ENCODE measurements at regions not wholly inside any gene's neighbourhood (a gene's known extent, or its start where the extent isn't known, plus 50 kb on each side); places are given as distances from the start of the nearest gene placed in this dataset.
"Not testable (repeated sequence)": the region's sequence is repeated elsewhere in the genome, so short reads cannot be mapped to it uniquely, and the experiment has no call there.

- no peak for DNase-seq (ENCODE audit: low read depth)
- TF ChIP-seq CTCF (conservative IDR thresholded peaks at IDR 0.05; ENCODE audit: control insufficient read depth, insufficient read depth, low read depth, low read length), result no peak
Measured at GRCh38 chr19:32061315-32061714, 284.1 kb upstream of the ZNF507 start.

GRCh38 chr19:32063601-32064000 is 281.8 kb upstream of the ZNF507 start:
- TF ChIP-seq CTCF (conservative IDR thresholded peaks at IDR 0.05; ENCODE audit: control insufficient read depth, insufficient read depth, low read depth, low read length), result no peak
- H3K4me3 ChIP-seq (ENCODE audit: control insufficient read depth, low read depth, low read length), result no peak overlapping the region
- DNase-seq (ENCODE audit: low read depth), result no peak

More at GRCh38 chr19:32061315-32061714, 284.1 kb upstream of the ZNF507 start:
- H3K4me3 ChIP-seq (ENCODE audit: control insufficient read depth, low read depth, low read length), result no peak overlapping the region

GRCh38 chr19:32066056-32066455 is 279.4 kb upstream of the ZNF507 start:
- TF ChIP-seq CTCF (conservative IDR thresholded peaks at IDR 0.05; ENCODE audit: control insufficient read depth, insufficient read depth, low read depth, low read length), result no peak
- H3K4me3 ChIP-seq (ENCODE audit: control insufficient read depth, low read depth, low read length), result no peak overlapping the region
- no peak for DNase-seq (ENCODE audit: low read depth)

- DNase-seq (ENCODE audit: low read depth), result no peak
- no peak for TF ChIP-seq CTCF (conservative IDR thresholded peaks at IDR 0.05; ENCODE audit: control insufficient read depth, insufficient read depth, low read depth, low read length)
- H3K4me3 ChIP-seq (ENCODE audit: control insufficient read depth, low read depth, low read length), result no peak overlapping the region
Measured at GRCh38 chr19:32067685-32068084, 277.7 kb upstream of the ZNF507 start.

- no peak for TF ChIP-seq CTCF (conservative IDR thresholded peaks at IDR 0.05; ENCODE audit: control insufficient read depth, insufficient read depth, low read depth, low read length)
Measured at GRCh38 chr19:32068793-32069192, 276.6 kb upstream of the ZNF507 start.

GRCh38 chr19:32070101-32070500 is 275.3 kb upstream of the ZNF507 start:
- H3K4me3 ChIP-seq (ENCODE audit: control insufficient read depth, low read depth, low read length), result no peak overlapping the region
- TF ChIP-seq CTCF (conservative IDR thresholded peaks at IDR 0.05; ENCODE audit: control insufficient read depth, insufficient read depth, low read depth, low read length), result no peak
- no peak for DNase-seq (ENCODE audit: low read depth)

More at GRCh38 chr19:32068793-32069192, 276.6 kb upstream of the ZNF507 start:
- DNase-seq (ENCODE audit: low read depth), result no peak
- no peak overlapping the region for H3K4me3 ChIP-seq (ENCODE audit: control insufficient read depth, low read depth, low read length)

GRCh38 chr19:32082028-32082427 is 263.4 kb upstream of the ZNF507 start:
- DNase-seq (ENCODE audit: low read depth), result no peak
- H3K4me3 ChIP-seq (ENCODE audit: control insufficient read depth, low read depth, low read length), result no peak overlapping the region

GRCh38 chr19:32084756-32085363 is 260.6 kb upstream of the ZNF507 start:
- DNase-seq (ENCODE audit: low read depth); H3K4me3 ChIP-seq (ENCODE audit: control insufficient read depth, low read depth, low read length): not testable (repeated sequence)

More at GRCh38 chr19:32082028-32082427, 263.4 kb upstream of the ZNF507 start:
- no peak for TF ChIP-seq CTCF (conservative IDR thresholded peaks at IDR 0.05; ENCODE audit: control insufficient read depth, insufficient read depth, low read depth, low read length)

Measured in fibroblast of mammary gland (primary cell).